CD14-positive monocyte (primary cell): ENCODE measurements at regions not wholly inside any gene's neighbourhood (a gene's known extent, or its start where the extent isn't known, plus 50 kb on each side); places are given as distances from the start of the nearest gene placed in this dataset.

Experiments used
- DNase-seq, 3 donors: peaks; one replicate each; pipeline ENCODE4 v3.0.0-alpha.2; 2011 to 2022
- H2AFZ ChIP-seq: 2 replicates; pipeline ENCODE4 v1.6.0; 2012; ENCODE audit warnings: mild to moderate bottlenecking, low read depth, low read length, inconsistent platforms; ENCODE audit not compliant: insufficient read depth, poor library complexity, severe bottlenecking
- H3K27ac ChIP-seq, 2 donors: 1 replicate in 1 of 2; 2 replicates in 1 of 2; pipeline ENCODE4 v1.5.1; 2012 to 2013; ENCODE audit warnings: low read length in 2 of 2, control low read depth in 1 of 2, inconsistent platforms in 1 of 2, low read depth in 1 of 2, mild to moderate bottlenecking in 1 of 2
- H3K27me3 ChIP-seq, 2 donors: one replicate each; pipeline versions ENCODE4 v1.6.0 to v1.6.1; 2011 to 2013; ENCODE audit warnings: low read length in 2 of 2; ENCODE audit not compliant: control insufficient read depth in 2 of 2, insufficient read depth in 2 of 2
- H3K36me3 ChIP-seq, 2 donors: replicated peaks in 1 of 2; 1 replicate in 1 of 2; 2 replicates in 1 of 2; pipeline versions ENCODE4 v1.5.1 to v1.6.1; 2012 to 2013; ENCODE audit warnings: low read length in 2 of 2, control low read depth in 1 of 2, inconsistent platforms in 1 of 2, mild to moderate bottlenecking in 1 of 2; ENCODE audit not compliant: insufficient read depth in 2 of 2, control insufficient read depth in 1 of 2
- H3K4me1 ChIP-seq, 2 donors: 1 replicate in 1 of 2; 2 replicates in 1 of 2; pipeline versions ENCODE4 v1.5.1 to v1.6.1; 2012 to 2013; ENCODE audit warnings: low read length in 2 of 2, control low read depth in 1 of 2, inconsistent platforms in 1 of 2, mild to moderate bottlenecking in 1 of 2, moderate library complexity in 1 of 2; ENCODE audit not compliant: insufficient read depth in 2 of 2, control insufficient read depth in 1 of 2
- H3K4me2 ChIP-seq: replicated peaks from 2 replicates; pipeline ENCODE3; 2012; ENCODE audit warnings: low read length, moderate library complexity, mild to moderate bottlenecking; ENCODE audit not compliant: poor library complexity, severe bottlenecking; ENCODE audit errors: extremely low read depth
- H3K4me3 ChIP-seq, 3 experiments: fragments of 200-600 bp in 1 of 3; sonication (generic) in 1 of 3; replicated peaks in 1 of 3; 1 replicate in 2 of 3; 2 replicates in 1 of 3; pipeline ENCODE4 v1.5.1; 2011 to 2013; ENCODE audit warnings: low read length in 3 of 3, mild to moderate bottlenecking in 3 of 3, control low read depth in 2 of 3, low read depth in 2 of 3, inconsistent platforms in 1 of 3, moderate library complexity in 1 of 3
- H3K79me2 ChIP-seq: 2 replicates; pipeline ENCODE4 v1.6.0; 2012; ENCODE audit warnings: mild to moderate bottlenecking, control low read depth, inconsistent platforms, low read length, moderate library complexity; ENCODE audit not compliant: insufficient read depth
- H3K9ac ChIP-seq: 2 replicates; pipeline ENCODE4 v1.6.0; 2017; ENCODE audit warnings: low read length, mild to moderate bottlenecking; ENCODE audit not compliant: insufficient read depth, poor library complexity, severe bottlenecking
- H3K9me3 ChIP-seq, 2 donors: replicated peaks in 1 of 2; 1 replicate in 1 of 2; 2 replicates in 1 of 2; pipeline versions ENCODE4 v1.5.1 to v1.6.1; 2012 to 2013; ENCODE audit warnings: low read length in 2 of 2, control low read depth in 1 of 2; ENCODE audit not compliant: control insufficient read depth in 1 of 2, insufficient read depth in 1 of 2
- H4K20me1 ChIP-seq: 2 replicates; pipeline ENCODE4 v1.6.0; 2012; ENCODE audit warnings: mild to moderate bottlenecking, low read length, control low read depth, moderate library complexity; ENCODE audit not compliant: insufficient read depth
- H3K27ac Mint-ChIP-seq, 7 donors: one replicate each; pipeline ENCODE4 v1.8.0; 2020; ENCODE audit warnings: mild to moderate bottlenecking in 7 of 7, mixed read lengths in 7 of 7, moderate library complexity in 6 of 7, inconsistent platforms in 2 of 7
- H3K27me3 Mint-ChIP-seq, 3 donors: one replicate each; pipeline ENCODE4 v1.8.0; 2021 to 2022; ENCODE audit warnings: low read depth in 3 of 3, mild to moderate bottlenecking in 3 of 3, mixed read lengths in 3 of 3, moderate library complexity in 3 of 3, inconsistent platforms in 1 of 3
- H3K36me3 Mint-ChIP-seq, 2 donors: one replicate each; pipeline ENCODE4 v1.8.0; 2020; ENCODE audit warnings: mixed read lengths in 2 of 2, inconsistent platforms in 1 of 2, mild to moderate bottlenecking in 1 of 2
- H3K4me1 Mint-ChIP-seq: one replicate; pipeline ENCODE4 v1.8.0; 2020; ENCODE audit warnings: mild to moderate bottlenecking, mixed read lengths
- H3K4me3 Mint-ChIP-seq, 2 donors: one replicate each; pipeline ENCODE4 v1.8.0; 2020; ENCODE audit warnings: mild to moderate bottlenecking in 2 of 2, mixed read lengths in 2 of 2, moderate library complexity in 1 of 2
- H3K9me3 Mint-ChIP-seq, 7 donors: one replicate each; pipeline ENCODE4 v1.8.0; 2020 to 2022; ENCODE audit warnings: mixed read lengths in 7 of 7, mild to moderate bottlenecking in 6 of 7, moderate library complexity in 6 of 7, inconsistent platforms in 2 of 7
- CTCF ChIP-seq: fragments of 200-600 bp; IDR thresholded peaks from one replicate; pipeline ENCODE4 v1.8.0; 2022; ENCODE audit warnings: antibody characterized with exemption, mild to moderate bottlenecking
- WGBS: methylation state at CpG from one replicate; pipeline ENCODE4 v1.1.5; 2013; ENCODE audit warnings: missing lambda C conversion rate; ENCODE audit not compliant: insufficient coverage; 5-methylcytosine and 5-hydroxymethylcytosine counted together
- intact Hi-C, 2 donors: fragments of 100-400 bp; cut with micrococcal nuclease; formaldehyde crosslinking; loops; one replicate each; pipeline versions ENCODE4 v1.15.0 to v1.15.1; 2023

GRCh38 chr2:63740020-63740419 is 101.7 kb upstream of the UGP2 start:
- intact Hi-C loops = no loop called here
- no peaks in the 10 kb centered on the region for H3K79me2 ChIP-seq
- no peak for TF ChIP-seq CTCF
- H3K9ac ChIP-seq = no peak overlapping the region
- no peak overlapping the region for H3K4me2 ChIP-seq
- H2AFZ ChIP-seq = no peak overlapping the region
- H3K27me3 Mint-ChIP-seq = peaks cover 0 to 4% (median 0%) of the 10 kb centered on the region in 3 donors
- H3K4me3 ChIP-seq = no peak overlapping the region
- H3K36me3 ChIP-seq = no peaks in the 10 kb centered on the region
- H3K9me3 ChIP-seq = no peaks in the 10 kb centered on the region
- H3K4me3 Mint-ChIP-seq = no peak overlapping the region
- H3K9me3 Mint-ChIP-seq = peaks cover 0 to 1% (median 0%) of the 10 kb centered on the region in 7 donors
- peaks cover 13% of the 10 kb centered on the region for H3K4me1 Mint-ChIP-seq
- no peaks in the 10 kb centered on the region for H4K20me1 ChIP-seq
- H3K36me3 Mint-ChIP-seq = no peaks in the 10 kb centered on the region
- H3K27ac ChIP-seq = no peak overlapping the region
- no peaks in the 10 kb centered on the region for H3K27me3 ChIP-seq
- peaks cover 0 to 5% of the 10 kb centered on the region in 2 donors for H3K4me1 ChIP-seq
- no peak for DNase-seq
- H3K27ac Mint-ChIP-seq = no peak overlapping the region

DNA sequence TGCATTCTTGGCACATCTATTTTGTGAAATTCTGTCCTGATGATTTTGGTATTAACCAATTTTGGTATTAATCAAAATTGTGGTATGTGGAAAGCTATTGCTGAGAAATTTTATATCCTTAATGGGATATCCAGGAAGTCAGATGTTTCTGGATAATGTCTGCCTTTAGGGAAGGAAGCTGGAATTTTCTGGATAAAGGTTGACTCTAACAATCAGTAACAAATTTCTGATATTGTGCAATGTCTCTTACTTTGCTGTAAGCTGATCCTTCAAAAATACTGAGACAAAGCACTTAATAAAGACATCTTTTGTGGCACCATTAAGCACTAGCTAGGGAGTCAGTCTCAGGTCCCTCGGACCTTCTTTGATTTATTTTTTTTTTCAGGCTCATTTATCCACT is 100.8 kb upstream of the UGP2 start:
- Mint-ChIP-seq H3K9me3 (peaks cover 0 to 1% (median 0%) of the 10 kb centered on the region in 7 donors), H3K36me3 (no peaks in the 10 kb centered on the region), H3K4me1 (peaks cover 13% of the 10 kb centered on the region), H3K4me3 (no peak overlapping the region), H3K27ac (no peak overlapping the region), H3K27me3 (no peaks in the 10 kb centered on the region)
- Histone ChIP-seq H3K4me3 (no peak overlapping the region), H2AFZ (no peak overlapping the region), H3K27me3 (no peaks in the 10 kb centered on the region), H3K9me3 (no peaks in the 10 kb centered on the region), H3K79me2 (no peaks in the 10 kb centered on the region), H3K4me2 (no peak overlapping the region), H3K9ac (no peak overlapping the region), H4K20me1 (no peaks in the 10 kb centered on the region), H3K36me3 (no peaks in the 10 kb centered on the region), H3K27ac (no peak overlapping the region), H3K4me1 (peaks cover 0 to 5% of the 10 kb centered on the region in 2 donors)
- no peak for TF ChIP-seq CTCF
- intact Hi-C loops = no loop called here
- DNase-seq = no peak
- WGBS = no CpG with 5 or more reads among the region's 1 CpG
